ENCODE measurements at regions not wholly inside any gene's neighbourhood (a gene's known extent, or its start where the extent isn't known, plus 50 kb on each side); places are given as distances from the start of the nearest gene placed in this dataset.

GRCh38 chr9:134541097-134541747, 100.4 kb upstream of the COL5A1 start:
- TF ChIP-seq GATA2 (IDR thresholded peaks at IDR 0.05; ENCODE audit: low read depth, low read length): no peak
- no peak for TF ChIP-seq GATA3 (IDR thresholded peaks at IDR 0.05; ENCODE audit: low read depth, low read length)

Measured in SH-SY5Y (cell line).